NCI-H2029 treated with DMSO at 0.1 percent for 48 hours (cell line): ENCODE measurements at regions not wholly inside any gene's neighbourhood (a gene's known extent, or its start where the extent isn't known, plus 50 kb on each side); places are given as distances from the start of the nearest gene placed in this dataset.
A peak's percentile ranks its signal among the peaks of the same experiment; 100 is the strongest.

Experiments used
- DNase-seq: peaks from one replicate; lab custom pipeline; 2025; lab: John Stamatoyannopoulos, UW

- DNase-seq: no peak
Observed at GRCh38 chr1:218526198-218526580, 181.1 kb downstream of the TGFB2 start.

DNA sequence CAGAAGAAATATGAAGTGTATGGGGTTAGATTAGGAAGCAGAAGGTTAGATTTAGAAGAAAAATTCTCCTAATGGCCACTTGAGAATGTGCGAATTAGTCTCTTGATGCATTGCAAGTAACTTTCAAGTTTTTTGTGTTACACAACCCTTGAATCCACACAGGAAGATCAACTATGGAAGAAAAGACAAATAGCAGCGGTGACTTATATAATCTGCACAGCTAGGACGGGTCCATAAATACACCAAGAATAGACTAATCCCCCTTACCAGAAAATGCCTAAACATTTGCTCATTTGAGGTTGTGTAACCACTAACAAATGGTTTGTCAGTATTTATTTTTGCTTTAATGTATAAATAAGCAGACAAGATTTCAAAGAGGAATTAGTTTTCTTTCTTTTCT lies 182.6 kb downstream of the TGFB2 start:
- no peak for DNase-seq

DNA sequence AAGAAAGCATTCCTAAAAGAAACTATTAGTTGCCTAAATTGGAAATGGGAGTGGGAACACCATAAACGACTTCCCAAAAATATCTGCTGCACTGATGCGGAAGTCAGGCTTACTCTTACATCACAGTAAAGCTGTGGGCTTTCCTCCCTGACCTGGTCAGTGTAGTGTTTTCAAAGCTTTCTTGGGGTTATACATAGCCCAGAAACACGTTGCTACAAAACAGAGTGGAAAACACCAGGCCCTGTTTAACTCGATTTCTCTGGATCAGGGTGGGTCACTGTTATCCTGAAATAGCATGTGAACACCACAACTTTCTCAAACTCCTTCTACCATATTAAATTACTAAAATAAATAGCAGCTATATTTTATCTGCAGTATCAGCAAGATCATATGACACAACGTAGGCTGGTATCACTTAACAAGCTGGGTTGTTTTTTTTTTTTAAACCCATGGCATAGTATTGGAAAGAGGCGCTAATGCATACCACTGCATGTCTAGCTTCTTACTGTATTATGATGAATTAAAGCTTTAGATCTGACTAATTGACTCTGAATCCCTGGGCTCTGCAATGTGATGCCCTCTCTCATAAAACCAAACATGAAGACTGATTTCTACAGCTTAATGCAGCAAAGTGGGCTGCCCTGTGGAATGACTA lies 184.6 kb downstream of the TGFB2 start:
- no peak for DNase-seq

- DNase-seq: no peak
Observed at GRCh38 chr1:218531936-218532335, 186.8 kb downstream of the TGFB2 start.

DNA sequence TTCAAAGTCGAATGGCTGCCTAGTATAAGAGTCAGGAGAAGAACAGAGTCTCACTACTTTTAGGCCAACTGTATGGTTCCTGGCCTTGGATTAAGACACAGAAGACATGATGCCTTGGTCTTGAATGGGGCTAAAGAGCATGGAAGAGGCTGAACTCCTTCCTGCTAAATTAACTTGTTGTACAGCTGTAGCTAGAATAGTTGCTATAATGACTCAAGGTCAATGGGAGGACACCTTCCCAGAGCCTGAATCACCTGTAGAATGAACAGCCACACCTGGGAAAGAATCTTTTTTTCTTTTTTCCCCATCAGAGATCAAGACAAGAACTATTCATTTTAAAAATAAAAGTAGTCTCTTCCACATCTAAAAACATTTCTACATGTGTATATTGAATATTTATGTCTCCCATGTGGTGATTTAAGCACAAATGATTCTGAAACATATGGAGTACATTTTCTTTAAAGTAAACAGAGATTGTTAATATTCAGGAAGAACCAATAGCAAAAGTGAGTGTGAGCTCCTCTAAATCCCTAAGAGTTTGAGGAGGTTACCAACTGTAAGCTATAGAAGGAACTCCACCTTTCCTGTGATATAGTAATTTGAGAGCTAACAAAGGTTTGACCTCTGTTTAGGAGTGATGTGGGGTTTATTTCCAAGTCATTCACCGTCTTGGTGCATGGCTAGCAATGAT lies 191.3 kb downstream of the TGFB2 start:
- no peak for DNase-seq

DNA sequence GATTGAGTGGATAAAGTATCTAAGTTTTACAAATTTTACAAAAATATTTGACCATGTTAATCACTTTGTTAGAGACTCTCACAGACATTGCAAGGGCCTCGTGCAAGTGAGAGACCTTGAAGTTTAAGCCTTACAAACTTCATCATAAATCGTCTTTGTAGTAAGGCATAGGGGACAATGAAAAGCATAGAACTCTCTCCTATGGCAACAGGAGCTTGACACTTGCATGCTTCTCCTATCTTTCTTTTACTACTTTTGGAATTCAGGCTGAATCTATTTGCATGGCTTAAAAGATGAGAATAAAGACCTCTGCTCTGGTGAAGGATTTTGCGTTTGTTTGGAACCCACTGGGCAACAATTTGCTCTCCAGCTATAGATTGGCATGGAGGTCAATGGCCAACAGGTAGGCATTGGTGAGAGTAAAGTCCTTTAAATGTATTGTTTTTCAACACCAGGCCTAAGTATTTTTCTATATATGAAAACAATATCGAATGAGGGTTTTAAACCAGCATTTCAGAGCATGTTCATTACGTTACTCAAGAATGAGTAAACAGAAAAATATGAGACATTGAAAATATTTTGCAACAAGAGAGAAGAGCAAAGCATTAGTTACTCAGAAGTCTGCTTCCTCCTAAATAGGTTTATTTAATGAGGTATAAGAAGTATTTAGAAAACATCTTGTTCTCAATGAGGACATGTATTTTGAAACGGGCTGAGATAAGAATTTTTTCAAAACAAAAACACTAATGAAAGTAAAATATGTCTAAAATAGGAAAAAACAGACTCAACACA lies 192.2 kb downstream of the TGFB2 start:
- DNase-seq: no peak

DNA sequence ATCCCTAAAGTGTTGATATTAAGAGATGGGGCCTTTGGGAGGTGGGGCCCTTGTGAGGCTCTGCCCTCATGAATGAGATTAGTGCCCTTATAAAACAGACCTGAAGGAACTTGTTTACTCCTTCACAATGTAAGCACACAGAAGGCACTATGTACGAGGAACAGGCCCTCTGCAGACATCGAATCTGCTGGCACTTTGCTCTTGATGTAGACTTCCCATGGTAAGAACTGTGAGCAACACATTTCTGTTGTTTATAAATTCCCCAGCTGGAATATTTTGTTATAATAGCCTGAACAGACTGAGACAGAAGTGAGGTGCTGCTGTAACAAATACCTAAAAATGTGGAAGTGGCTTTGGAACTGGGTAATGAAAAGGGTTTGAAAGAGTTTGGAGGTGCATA lies 193.2 kb downstream of the TGFB2 start:
- no peak for DNase-seq

DNA sequence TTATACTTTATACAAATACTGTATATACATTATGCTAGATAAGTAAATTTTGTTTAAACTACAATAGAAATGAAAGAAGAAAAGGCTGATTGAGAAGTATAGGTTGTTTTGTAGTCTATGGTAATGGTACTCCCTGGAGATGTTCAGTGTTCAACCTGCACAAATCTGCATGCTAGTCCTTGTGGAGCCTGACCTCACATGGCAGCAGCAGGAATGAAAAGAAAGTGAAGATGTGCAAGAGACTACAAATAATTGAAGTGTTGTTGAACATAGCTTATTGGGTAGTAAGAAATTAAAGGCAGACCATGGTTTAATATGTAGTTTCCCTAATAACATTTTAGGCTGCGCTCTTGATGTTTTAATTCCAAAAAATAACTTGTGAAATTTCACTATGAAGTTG lies 201.2 kb downstream of the TGFB2 start:
- no peak for DNase-seq

DNA sequence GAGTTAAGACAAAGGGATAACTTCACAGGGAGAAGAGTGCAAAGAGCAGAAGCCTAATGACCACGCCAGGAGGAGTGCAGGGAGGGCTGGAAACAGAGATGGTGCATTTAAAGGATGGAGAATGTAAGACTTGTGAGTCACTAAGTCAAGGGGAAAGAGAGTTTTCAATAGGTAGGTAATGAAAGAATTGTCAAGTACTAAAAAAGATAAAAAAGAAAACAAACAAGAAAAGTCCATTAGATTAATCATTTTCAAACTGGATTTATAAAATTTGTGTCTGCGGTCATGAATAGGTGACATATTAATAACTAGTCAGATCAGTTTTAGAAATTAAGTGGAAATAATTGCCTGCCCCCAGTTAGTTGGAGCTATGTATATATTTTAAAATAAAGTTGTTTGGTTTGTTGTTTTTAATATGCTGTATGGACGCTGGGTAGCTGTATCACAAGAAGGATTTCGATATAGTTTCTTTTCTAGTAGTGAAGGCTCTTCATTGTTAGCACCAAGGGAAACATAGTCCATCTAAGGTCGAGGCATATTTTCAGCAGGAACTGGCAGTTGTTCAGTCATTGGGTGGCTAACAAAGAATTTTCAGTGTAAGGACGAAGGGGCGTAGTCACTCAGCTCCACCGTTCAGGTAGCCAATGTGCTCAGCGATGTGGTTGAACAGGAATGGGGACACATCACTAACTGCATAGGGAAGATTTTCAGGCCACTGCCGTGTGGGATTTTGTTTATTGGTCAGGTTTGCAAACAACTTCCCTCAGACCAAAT lies 203.0 kb downstream of the TGFB2 start:
- DNase-seq: no peak

GRCh38 chr1:218548764-218549163 lies 203.6 kb downstream of the TGFB2 start:
- DNase-seq: no peak

DNA sequence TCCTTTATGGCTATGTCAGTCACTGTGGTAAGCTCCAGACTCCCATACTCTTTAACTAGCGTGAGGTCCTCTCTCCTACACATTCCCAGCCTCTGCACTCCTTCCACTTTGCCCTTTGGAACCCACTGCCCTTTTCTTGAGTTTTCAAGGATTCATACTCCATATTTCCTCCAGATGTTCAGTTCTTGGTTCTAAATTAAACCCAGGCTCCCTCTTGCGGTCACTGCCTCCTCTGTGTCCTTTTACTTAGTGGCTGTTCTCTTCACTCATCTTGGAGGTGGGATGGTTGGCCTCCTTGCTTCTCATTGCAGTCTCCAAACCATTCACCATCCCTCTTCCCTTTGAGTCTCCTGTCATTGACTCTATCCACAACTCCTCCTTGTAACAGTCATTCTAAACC lies 208.1 kb downstream of the TGFB2 start:
- DNase-seq: no peak

- DNase-seq: no peak
Observed at GRCh38 chr1:218556016-218556415, 210.9 kb downstream of the TGFB2 start.

DNA sequence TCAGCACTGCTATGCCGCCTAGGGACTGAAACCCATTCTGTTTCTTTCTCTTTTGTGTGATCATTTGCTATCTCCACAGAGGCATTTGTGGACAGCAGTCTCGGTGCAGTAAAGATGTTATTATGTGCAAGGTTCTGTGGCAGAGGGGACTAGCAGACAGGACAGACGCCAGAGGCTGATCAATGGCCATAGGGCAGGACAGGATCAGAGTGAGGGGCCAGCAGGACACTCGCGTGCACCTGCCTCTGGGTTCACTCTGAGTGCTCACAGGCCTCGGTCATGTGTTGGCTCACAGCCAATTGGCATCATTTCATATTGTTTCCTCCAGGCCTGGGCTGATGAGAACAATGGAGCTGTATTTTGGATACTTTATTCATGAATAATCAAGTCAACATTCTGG lies 212.6 kb downstream of the TGFB2 start:
- peak; percentile 74 for DNase-seq

DNA sequence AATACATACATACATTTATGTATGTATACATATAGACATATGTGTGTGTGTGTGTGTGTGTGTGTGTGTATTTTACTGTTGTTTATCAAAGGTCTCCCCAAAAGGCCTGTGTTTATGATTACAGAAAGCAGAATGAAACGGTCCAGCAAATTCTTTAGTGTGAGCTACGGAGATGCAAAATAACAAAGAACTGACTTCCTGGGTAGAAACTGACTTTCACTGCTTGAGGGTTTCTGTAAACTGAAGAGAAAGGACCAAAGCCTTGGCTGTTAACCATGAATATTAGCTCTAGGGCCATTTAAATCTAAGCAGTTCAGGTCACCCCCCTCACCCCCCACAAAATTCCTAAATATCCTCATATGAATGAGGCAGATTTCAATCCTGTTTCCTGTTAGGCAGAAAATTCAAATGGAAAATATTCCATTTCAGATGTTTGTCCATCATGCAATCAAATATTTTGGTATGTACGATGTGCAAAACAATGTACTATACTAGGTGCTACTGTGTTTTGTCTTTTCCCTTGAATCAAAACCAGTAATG lies 213.2 kb downstream of the TGFB2 start:
- DNase-seq: peak; percentile 4

DNA sequence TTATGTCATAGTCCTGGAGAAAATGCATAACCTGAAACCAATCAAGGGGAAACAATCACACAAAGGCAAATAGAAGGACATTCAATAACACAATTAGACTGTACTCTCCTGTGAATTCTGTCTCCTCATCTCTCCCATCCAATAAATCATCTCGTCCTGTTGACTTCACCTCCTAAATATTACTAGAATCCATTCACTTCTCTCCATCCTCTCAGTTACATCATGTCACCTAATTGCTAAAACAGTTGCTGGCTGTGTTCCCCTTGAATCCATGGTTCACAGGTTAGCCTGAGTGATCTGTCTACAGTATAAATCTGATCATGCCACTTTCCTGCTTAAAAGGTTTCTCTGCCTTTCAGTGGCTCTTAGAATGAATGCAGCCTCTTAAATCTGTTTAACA lies 220.2 kb downstream of the TGFB2 start:
- no peak for DNase-seq

GRCh38 chr1:218568962-218569550 lies 223.9 kb downstream of the TGFB2 start:
- DNase-seq: no peak

- DNase-seq: no peak
Observed at GRCh38 chr1:218570456-218570855, 225.3 kb downstream of the TGFB2 start.

- DNase-seq: no peak
Observed at GRCh38 chr1:218571491-218571890, 226.4 kb downstream of the TGFB2 start.

DNA sequence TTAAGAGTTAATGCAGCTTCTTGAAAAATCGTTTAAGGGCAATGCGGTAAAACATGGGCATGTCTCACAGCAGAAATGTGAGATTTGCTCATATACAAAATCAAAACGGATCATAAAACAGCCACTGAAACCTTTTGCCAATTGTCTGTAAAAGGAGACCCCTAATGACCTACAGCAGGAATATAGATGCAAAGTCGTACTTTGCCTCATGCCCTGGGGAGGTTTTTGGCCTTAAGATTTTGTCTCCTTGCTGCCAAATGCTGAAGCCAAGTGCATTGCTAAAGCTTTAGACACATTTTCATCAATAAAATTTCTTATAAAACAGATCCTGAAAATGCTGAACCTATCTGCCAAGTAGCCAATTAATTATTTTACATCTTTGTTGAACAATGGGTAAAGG lies 226.9 kb downstream of the TGFB2 start:
- DNase-seq: no peak

- DNase-seq: no peak
Observed at GRCh38 chr1:218573925-218574324, 228.8 kb downstream of the TGFB2 start.

- no peak for DNase-seq
Observed at GRCh38 chr1:218575079-218575478, 229.9 kb downstream of the TGFB2 start.

GRCh38 chr1:218575856-218576255 lies 230.7 kb downstream of the TGFB2 start:
- DNase-seq: no peak
